ENCODE measurements at regions not wholly inside any gene's neighbourhood (a gene's known extent, or its start where the extent isn't known, plus 50 kb on each side); places are given as distances from the start of the nearest gene placed in this dataset.

GRCh38 chr13:59263531-59263930 is 900.2 kb downstream of the DIAPH3 start:
- DNase-seq (ENCODE audit: extremely low spot score) = no peak
- TF ChIP-seq CTCF (IDR thresholded peaks at IDR 0.05; ENCODE audit: control extremely low read depth, extremely low read depth, low read depth, missing control alignments) = no peak
- POLR2A ChIA-PET = no interaction called here
- CTCF ChIA-PET = no interaction called here

- DNase-seq (ENCODE audit: extremely low spot score) = no peak
- no peak for TF ChIP-seq CTCF (IDR thresholded peaks at IDR 0.05; ENCODE audit: control extremely low read depth, extremely low read depth, low read depth, missing control alignments)
- POLR2A ChIA-PET = no interaction called here
- CTCF ChIA-PET = no interaction called here
These were observed 897.2 kb downstream of the DIAPH3 start for GRCh38 chr13:59266478-59267063.

GRCh38 chr13:59269476-59269875 is 894.3 kb downstream of the DIAPH3 start:
- ChIA-PET CTCF (interaction anchor here (1.0 to 2.1 kb wide), 2 partner anchors 12 to 49 kb away, joined by 3 to 4 read pairs; no protein-coding TSS in a partner anchor), POLR2A (no interaction called here)
- no peak for TF ChIP-seq CTCF (IDR thresholded peaks at IDR 0.05; ENCODE audit: control extremely low read depth, extremely low read depth, low read depth, missing control alignments)
- DNase-seq (ENCODE audit: extremely low spot score) = no peak

GRCh38 chr13:59270327-59270726 is 893.4 kb downstream of the DIAPH3 start:
- no peak for DNase-seq (ENCODE audit: extremely low spot score)
- POLR2A ChIA-PET = no interaction called here
- CTCF ChIA-PET = interaction anchor here (1.0 to 2.1 kb wide), 2 partner anchors 12 to 48 kb away, joined by 4 read pairs; no protein-coding TSS in a partner anchor
- no peak for TF ChIP-seq CTCF (IDR thresholded peaks at IDR 0.05; ENCODE audit: control extremely low read depth, extremely low read depth, low read depth, missing control alignments)

GRCh38 chr13:59274958-59275727 is 888.6 kb downstream of the DIAPH3 start:
- POLR2A ChIA-PET = no interaction called here
- no peak for TF ChIP-seq CTCF (IDR thresholded peaks at IDR 0.05; ENCODE audit: control extremely low read depth, extremely low read depth, low read depth, missing control alignments)
- no peak for DNase-seq (ENCODE audit: extremely low spot score)
- CTCF ChIA-PET = interaction anchor here (0.8 to 1.7 kb wide), 2 partner anchors 10 to 43 kb away, joined by 3 read pairs; no protein-coding TSS in a partner anchor

GRCh38 chr13:59276436-59276835 is 887.3 kb downstream of the DIAPH3 start:
- TF ChIP-seq CTCF (IDR thresholded peaks at IDR 0.05; ENCODE audit: control extremely low read depth, extremely low read depth, low read depth, missing control alignments) = no peak
- DNase-seq (ENCODE audit: extremely low spot score) = no peak

More at GRCh38 chr13:59276436-59276835, 887.3 kb downstream of the DIAPH3 start:
- ChIA-PET POLR2A (no interaction called here), CTCF (interaction anchor here (1.5 kb wide), 1 partner anchor 11 kb away, joined by 4 read pairs; no protein-coding TSS in a partner anchor)
